GM21717 (cell line): ENCODE measurements at regions not wholly inside any gene's neighbourhood (a gene's known extent, or its start where the extent isn't known, plus 50 kb on each side); places are given as distances from the start of the nearest gene placed in this dataset.
"Not testable (repeated sequence)": the region's sequence is repeated elsewhere in the genome, so short reads cannot be mapped to it uniquely, and the experiment has no call there.

Experiments used
- ATAC-seq: cut with Tn5 transposase; IDR thresholded peaks from one replicate; pipeline ENCODE4 v1.9.1; 2021; ENCODE audit warnings: mild to moderate bottlenecking, moderate library complexity; ENCODE audit not compliant: unreplicated experiment

DNA sequence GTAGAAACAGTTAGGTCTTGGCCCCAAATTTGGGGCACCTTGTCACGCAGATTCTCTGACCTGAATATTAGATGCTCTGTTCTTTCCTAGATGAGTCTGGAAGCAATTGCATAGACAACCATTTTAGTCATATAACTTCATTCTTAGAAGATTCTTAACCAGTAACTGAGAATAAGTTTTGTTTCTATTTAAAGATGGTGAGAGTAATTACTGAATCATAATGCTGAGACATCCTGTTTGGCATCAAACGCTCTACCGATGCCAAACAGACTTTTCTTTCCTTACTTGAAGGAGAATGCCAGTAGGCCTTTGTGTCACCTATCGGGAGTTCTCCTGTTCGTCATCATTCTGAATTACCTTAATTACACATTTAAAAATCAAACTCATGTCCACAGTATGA is 131.6 kb upstream of the ID4 start:
- no peak for ATAC-seq

DNA sequence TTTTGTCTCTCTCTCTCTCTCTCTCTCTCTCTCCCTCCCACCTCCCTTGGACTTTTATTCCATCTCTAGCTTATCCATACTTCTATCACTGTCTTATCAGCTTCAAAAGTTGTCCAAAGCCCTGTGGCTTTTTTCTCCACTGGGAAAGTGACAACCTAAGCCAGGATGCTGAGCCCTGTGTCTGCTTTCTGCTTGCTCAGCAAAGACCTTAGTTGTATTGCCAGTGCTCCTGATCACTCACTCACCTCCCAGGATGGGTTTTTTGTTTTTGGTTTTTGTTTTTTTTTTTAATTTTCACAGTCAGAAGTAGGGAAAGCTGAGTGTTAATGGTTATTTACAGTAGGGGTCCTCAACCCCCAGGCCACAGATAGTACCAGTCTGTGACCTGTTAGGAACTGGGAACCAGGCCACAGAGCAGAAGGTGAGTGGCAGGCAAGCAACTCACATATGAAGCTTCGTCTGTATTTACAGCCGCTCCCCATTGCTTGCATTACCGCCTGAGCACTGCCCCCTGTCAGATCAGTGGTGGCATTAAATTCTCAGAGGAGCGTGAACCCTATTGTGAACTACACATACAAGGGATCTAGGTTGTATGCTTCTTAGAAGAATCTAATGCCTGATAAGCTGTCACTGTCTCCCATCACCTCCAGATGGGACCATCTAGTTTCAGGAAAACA is 125.0 kb upstream of the ID4 start:
- no peak for ATAC-seq

DNA sequence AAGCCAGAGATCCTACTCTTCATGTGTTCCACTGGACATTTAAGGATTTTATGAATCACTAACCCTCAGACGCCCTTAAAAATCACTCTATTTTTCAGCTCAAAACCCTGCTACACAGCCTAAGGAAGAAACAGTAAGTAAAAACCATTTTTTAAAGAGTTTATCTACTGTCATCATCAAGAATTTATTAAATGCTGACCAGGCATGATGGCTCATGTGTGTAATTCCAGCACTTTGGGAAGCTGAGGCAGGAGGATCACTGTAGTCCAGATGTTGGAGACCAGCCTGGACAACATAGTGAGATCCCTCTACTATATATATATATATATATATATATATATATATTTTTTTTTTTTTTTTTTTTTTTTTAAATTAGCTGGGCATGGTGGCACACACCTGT is 124.2 kb upstream of the ID4 start:
- ATAC-seq = no peak

DNA sequence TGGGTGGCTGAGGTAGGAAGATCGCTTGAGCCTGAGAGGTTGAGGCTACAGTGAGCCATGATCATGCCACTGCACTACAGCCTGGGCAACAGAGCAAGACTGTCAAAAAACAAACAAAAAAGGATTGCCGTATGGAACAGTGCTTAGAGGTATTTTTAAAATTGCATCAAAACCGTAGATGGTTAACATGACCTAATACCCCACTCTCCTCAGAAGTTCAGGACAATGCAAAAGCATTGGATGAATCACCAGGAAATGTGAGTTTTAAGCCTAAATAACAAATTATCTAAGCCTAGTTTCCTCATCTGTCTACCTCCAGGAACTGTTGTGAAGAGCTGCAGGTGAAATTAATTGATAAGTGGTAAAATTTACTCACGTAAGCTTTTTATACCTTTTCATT is 123.8 kb upstream of the ID4 start:
- ATAC-seq = no peak

DNA sequence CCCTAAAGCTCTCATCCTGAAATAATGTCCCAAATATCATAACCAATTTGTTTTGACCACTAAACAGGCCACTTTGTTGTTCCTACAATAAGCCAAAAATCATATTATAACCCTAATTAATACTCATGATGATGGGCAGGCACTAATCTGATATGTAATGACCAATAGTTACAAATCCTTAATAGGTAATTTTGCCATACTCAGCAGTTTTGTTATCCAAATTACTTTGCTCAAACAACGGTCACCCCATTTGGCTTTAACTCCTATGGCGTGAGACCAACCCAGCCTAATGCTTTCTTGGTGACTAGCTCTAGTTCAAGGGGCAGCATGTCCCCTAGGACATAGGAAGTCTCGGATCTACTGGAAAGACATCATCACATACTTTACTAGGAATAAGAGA is 123.2 kb upstream of the ID4 start:
- no peak for ATAC-seq

DNA sequence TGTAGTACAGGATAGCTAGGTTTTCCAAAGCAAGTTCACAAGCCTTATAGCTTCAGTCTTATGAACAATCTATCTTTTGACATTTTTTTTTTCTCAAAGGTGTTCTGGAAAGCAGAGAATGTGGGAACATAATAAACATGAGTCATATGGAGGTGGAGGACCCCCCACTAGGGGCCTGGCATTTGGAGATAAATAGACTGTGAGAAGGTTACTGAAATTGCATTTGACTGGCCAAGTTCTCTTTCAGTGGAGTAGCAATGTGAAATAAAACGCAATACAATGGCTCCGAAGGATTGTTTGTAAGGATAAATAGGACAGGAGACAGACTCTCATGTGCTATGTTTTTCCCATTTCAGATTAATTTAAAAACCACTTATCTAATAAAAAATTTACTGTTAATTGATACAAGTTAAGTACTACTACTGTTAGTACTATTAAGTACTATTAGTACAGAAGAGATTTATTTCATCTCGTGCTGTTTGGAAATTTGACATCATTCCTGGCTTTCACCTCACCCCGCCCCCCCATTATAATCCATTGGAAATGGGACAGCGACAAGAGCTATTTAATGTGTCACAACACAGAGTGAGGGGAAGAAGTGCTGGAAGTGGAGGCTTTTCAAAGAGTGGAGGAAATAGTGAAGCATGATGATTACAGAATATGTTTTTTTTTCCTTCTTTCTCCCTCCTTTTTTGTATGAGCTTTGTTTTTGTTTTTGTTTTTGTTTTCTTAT is 122.6 kb upstream of the ID4 start:
- ATAC-seq = no peak

DNA sequence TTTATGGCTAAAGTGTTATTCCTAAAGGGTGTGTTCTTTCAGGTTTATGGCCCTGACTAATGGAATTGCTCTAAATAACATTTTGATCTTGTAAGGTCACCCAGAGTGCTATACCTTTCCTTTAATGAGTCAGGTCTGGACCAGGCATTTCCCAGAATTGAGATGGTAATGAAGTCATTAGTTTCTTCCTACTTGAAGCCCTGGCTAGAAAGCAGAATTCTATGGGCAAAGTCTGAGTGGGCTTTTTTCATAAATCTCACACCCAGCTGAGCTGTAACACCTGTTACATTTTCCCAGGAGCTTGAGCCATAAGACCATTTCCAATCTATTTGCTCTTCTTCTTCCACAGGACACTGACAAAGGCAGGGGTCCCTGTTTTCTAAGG is 122.0 kb upstream of the ID4 start:
- no peak for ATAC-seq

DNA sequence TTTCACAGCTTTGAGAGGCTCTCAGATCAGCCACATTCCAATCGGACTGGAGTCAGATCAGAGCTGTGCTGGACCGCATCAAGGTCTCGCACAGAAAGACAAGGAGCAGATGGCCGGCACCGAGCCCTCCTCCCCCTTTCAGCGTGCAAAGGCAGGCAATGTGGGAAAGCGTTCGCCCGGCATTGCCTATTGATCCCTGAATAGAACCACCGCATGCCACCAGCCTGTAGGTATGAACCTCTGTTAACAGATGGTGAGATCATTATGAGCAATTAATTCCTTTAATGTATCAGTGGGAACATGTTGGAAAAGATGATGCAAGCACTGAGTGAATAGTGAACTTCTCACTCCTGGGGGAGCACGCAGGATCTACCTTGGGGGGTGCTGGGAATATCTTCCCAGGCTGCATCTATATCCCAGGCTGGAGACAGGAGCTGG is 117.5 kb upstream of the ID4 start:
- no peak for ATAC-seq

DNA sequence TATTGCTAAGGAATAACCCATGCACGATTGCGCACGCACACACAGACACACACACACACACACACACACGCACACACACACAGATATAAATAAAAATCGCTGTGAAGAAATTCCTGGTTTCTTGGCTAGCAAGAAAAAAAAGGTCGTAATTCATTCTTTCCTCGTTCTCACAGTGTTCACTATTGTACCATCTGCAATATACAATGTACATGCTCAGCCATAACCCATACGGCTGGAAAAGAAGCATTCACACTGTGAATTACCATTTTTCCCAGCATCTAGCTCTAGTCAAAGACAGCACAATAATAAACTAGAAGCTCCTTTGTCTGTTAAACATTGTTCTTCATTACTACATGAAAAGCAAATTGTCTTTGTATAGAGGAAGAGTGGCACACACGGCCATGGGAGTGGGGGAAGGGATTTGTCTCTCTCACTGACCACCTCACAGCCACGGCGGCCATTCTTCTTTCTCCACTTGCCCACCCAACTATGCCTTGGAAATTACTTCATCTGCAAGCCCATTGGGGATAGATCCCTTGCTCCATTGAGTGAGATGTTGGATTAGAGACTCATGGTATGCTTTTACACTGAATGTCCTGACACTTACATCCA is 115.3 kb upstream of the ID4 start:
- no peak for ATAC-seq

DNA sequence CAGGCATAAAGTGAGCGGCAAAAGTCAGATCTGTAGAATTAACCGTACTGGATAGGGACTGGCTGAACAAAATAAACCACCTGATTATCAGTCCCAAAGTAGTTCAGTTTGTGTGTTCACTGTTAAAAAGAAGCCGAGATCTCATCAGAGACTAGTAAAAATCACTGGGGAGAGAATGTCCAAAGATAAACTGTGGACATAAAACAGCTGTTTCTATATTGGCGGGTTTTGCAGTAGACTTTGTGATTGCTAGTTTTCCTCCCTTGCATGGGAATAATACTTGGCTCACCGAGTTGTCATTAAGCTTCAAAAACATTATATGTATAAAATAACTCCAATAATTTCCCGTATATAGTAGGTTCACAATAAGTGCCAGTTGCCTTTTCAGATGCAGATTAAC is 114.2 kb upstream of the ID4 start:
- no peak for ATAC-seq

DNA sequence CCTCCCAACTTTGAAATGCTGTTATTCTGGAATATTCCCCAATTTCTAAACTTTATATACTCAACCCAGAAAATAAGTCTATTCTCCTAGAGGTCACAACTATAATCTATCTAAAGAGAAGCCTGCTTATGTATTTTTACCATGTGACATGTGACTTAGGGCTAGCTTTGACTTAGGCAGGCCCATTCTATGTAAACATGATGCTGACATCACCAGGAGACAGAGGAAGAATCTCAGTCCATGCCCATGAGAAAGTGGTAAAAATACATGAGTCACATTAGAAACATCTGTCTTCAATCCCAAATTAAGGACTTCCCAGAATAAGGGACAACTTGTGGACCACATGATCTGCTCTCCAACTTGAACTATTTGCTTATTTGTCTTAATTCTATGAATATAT is 113.6 kb upstream of the ID4 start:
- ATAC-seq = no peak

DNA sequence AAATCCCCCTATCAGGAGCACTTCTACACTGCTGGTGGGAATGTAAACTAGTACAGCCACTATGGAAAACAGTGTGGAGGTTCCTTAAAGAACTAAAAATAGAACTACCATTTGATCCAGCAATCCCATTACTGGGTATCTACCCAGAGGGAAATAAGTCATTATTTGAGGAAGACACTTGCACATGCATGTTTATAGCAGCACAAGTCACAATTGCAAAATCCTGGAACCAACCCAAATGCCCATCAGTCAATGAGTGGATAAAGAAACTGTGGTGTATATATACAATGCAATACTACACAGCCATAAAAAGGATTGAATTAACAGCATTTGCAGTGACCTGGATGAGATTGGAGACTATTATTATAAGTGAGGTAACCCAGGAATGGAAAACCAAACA is 111.7 kb upstream of the ID4 start:
- not testable (repeated sequence) for ATAC-seq

DNA sequence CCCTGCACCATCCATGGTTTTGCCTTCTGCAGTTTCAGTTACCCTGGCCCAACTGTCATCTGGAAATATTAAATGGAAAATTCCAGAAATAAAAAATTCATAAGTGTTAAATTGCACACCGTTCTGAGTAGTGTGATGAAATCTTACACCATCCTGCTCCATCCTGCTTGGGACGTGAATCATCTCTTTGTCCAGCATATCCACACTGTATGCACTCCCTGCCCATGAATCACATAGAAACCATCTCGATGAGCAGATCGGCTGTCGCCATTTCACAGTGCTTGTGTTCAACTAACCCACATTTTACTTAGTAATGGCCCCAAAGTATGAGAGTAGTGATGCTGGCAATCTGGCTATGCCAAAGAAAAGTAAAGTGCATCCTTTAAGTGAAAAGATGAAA is 105.9 kb upstream of the ID4 start:
- no peak for ATAC-seq

DNA sequence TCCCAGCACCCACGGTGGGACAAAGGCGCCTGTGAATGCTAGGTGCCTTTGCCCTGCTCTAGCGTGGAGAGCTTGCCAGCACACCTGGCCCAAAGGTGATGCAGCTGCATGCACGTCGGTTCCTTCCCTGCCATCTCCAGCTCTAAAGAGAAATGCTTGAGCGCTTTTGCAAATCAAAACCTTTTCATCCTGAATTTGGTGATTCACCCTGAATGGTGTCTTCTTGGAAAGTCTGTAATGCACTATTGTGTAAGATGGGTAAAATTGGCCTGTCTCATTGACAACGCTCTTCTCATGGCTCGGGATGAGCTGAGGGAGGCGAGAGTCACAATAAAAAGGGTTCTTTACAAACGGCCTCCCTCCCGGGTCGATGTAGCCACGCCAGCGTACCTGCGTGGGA is 103.1 kb upstream of the ID4 start:
- no peak for ATAC-seq

DNA sequence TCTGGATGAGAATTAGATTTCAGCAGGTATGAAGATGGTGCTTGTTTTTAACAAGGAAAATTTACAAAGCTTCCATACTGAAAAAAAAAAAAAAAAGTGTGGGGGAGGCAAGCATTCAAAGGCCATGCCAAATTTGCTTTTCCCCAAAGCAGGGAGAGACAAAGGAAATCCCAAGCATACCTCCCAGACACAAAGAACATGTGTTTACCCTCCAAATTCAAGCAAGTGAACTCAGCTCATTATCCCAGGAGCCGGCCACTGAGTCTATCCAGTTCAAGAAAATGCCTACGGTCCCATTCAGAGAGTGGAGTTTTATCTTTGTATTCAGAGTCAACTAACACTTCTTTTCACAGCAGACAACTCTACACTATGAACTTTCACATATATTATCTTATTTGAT is 102.7 kb upstream of the ID4 start:
- no peak for ATAC-seq

DNA sequence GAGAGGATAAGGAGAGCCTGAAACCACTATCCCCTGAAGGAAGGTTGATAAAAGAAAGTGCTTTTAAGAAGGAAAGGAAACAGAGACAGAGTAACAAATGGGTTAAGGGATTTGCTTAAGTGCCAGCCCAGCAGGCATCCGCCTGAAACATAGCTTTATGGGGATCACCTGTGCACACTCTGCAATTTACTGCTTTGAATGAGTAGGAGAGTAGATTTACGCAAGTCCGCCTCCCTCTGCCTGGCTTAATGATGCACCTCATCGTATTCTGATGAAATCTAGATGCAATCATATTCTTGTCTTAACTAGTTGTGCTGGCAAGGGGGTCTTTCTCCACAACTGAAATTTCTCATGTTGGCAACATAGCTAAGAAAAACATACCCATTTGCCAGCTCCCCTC is 101.1 kb upstream of the ID4 start:
- no peak for ATAC-seq

DNA sequence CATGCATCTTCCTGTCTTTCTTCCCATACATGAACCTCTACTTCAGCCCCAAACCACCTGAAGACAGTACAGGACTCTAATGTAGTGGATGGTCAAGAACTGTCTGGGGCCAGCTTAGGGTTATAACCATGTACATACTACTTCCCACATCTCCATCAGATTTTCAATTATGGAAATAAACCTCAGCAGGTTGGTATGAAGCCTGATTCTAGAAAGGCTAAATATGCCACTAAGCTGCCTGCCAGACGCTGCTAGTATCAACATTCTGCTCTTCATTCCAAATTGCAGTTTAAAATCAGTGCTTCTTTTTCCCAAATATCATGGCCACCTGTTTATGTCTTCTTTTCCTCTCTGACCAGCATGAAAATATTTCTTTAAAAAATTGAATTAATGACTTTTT is 99.2 kb upstream of the ID4 start:
- no peak for ATAC-seq

DNA sequence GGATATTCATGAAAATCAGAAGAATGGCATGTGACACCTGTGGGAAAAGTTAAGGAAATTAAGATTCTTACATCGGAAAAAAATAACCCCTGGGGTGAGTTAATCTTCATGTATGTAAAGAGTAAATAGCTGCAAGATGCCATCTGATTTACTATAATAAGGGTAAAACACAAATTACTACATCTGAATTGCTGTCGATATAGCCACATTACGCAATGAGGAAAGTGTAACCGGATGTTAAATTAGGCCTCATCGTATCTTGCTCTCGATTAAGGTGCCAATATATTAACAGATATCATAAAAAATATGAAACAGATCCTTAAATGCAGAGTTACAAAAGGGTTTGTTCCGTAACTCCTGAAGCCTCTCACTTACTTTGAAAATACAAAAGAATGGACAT is 87.4 kb upstream of the ID4 start:
- no peak for ATAC-seq

DNA sequence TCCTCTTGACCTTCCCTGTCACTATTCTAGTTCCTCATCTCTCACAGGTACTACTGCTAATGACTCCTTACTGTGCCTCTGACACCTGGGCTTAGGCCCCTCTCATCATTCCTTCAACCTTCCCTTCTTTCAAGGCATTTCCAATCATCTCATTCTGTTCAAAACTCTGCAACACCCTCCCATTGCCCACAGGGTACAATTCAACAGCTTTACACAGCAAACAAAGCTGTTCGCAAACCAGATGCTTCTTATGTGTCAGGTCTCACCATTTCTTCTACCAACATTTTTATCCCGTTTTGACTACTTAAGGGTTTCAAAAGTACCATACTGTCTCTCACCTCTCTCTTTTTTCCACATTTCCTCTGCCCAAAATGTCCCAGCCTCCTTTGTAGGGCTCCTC is 84.4 kb upstream of the ID4 start:
- ATAC-seq = no peak

DNA sequence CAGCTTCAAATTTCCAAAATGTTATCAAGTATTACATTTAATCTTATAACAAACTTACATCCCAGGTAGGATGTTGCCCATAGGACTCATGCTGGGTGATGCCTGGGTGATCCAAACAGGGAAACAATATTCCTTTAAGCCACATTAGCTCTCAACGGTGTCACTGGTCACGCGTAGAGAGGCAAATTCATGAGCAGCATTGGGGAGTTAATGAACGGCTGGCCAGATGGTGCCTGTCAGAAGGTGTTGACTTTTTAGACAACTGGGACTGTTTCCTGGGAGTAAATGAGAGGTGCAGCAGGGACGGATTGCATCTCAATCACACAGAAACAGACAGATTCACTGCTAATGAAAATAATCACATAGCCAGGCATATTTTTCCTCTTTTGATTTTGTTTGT is 83.3 kb upstream of the ID4 start:
- ATAC-seq = no peak

DNA sequence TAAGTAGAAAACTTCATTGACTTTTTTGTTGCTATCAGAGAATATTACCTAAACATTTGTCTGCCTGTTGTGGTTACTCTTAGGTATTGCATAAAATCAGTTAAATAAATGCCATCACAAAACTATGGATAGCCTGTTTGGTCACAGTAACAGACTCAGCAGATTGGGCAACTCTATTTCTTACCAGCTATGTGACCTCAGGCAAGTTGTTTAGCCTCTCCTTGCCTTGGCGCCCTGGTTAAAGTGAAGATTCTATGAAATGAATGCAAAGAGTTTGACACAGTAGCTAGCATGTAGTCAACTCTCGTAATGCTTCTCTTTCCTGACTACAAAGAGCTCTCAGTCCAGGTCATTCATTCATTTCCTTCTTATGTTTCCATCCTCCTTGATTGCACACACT is 82.5 kb upstream of the ID4 start:
- ATAC-seq = no peak

DNA sequence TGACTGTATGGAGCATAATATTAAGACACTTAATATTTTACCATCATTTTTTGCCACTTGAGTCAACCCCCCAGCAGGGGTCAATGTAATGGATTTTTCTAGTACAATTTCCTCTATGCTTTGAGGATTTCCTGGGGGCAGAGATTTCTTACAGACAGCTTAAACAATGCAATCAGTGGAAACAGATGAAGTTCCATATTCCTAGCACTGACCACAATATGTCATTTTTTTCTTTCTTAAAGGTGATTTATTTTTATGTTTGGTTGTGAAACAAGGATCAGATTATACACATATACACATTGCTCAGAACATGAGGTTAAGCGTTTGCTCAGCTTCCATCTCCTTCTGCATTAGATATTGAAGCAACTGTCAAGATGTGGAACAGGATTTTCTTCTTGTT is 82.0 kb upstream of the ID4 start:
- ATAC-seq = no peak

DNA sequence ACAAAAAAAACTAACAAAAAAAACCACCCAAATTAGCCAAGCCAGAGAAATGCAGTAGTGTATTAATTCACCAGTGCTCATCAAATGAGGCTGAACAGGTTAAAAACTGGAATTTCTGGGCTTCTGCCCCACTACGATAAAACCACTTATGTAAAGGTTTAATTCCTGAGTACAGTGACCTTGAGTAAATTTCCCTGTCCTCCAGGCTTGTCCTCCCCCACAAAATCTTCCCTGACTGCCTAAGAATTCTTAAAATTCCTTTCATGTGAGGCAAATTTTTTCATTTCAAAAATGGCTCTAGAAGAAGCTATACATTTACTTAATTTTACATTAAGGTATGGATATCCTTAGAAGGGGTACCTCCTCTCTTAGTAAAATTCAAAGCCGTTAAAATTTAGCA is 80.1 kb upstream of the ID4 start:
- no peak for ATAC-seq
